Ectodermal cell (in vitro differentiated cells): ENCODE measurements at regions not wholly inside any gene's neighbourhood (a gene's known extent, or its start where the extent isn't known, plus 50 kb on each side); places are given as distances from the start of the nearest gene placed in this dataset.

ENCODE experiments used
- H3K27ac ChIP-seq: 2 replicates; pipeline ENCODE4 v1.7.0; 2013; ENCODE audit warnings: mild to moderate bottlenecking, low read depth, low read length; ENCODE audit not compliant: insufficient read depth, poor library complexity, severe bottlenecking
- H3K27me3 ChIP-seq: 2 replicates; pipeline ENCODE4 v1.7.0; 2013; ENCODE audit warnings: mild to moderate bottlenecking, low read length; ENCODE audit not compliant: insufficient read depth, control insufficient read depth, poor library complexity, severe bottlenecking
- H3K36me3 ChIP-seq: one replicate; pipeline ENCODE4 v1.7.0; 2013; ENCODE audit warnings: low read length; ENCODE audit not compliant: control insufficient read depth, insufficient read depth
- H3K4me1 ChIP-seq: one replicate; pipeline ENCODE4 v1.7.0; 2013; ENCODE audit warnings: low read length; ENCODE audit not compliant: control insufficient read depth, insufficient read depth
- H3K4me3 ChIP-seq: 2 replicates; pipeline ENCODE4 v1.7.0; 2013; ENCODE audit warnings: low read depth, low read length, control low read depth; ENCODE audit not compliant: insufficient read depth
- H3K9me3 ChIP-seq: 2 replicates; pipeline ENCODE4 v1.7.0; 2013; ENCODE audit warnings: mild to moderate bottlenecking, low read length, moderate library complexity; ENCODE audit not compliant: control insufficient read depth
- WGBS, 2 experiments: methylation state at CpG; one replicate each; pipeline ENCODE4 v1.1.7; 2013; ENCODE audit warnings: missing lambda C conversion rate in 2 of 2; 5-methylcytosine and 5-hydroxymethylcytosine counted together

DNA sequence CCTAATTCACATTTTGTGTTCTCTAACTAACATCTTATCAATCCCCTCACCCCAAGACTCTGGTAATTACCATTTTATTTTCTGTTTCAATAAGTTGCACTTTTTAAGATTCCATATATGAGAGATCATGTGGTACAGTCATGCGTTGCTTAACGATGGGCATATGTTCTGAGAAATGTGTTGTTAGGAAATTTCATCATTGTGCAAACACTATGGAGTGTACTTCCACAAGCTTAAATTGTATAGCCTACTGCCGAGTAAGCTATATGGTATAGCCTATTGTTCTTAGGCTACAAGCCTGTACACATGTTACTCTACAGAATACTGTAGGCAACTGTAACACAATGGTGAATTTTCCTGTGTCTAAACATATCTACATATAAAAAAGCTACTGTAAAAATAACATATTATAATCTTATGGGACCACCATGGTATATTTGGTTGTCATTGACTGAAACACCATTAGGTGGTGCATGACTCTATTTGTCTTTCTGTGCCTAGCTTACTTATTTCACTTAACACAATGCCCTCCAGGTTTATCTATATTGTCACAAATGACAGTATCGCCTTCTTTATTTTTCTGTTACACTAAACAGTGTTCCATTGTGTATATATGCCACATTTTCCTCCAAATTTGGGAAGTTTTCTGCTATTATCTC, 473.4 kb upstream of the LMO3 start:
- WGBS, 2 experiments: 92 to 96% methylated on average over 4 of the region's 4 CpGs
- no peaks in the 10 kb centered on the region for H3K36me3 ChIP-seq
- no peaks in the 10 kb centered on the region for H3K4me1 ChIP-seq
- H3K9me3 ChIP-seq: no peaks in the 10 kb centered on the region
- no peak overlapping the region for H3K27ac ChIP-seq
- no peaks in the 10 kb centered on the region for H3K27me3 ChIP-seq
- H3K4me3 ChIP-seq: no peak overlapping the region

DNA sequence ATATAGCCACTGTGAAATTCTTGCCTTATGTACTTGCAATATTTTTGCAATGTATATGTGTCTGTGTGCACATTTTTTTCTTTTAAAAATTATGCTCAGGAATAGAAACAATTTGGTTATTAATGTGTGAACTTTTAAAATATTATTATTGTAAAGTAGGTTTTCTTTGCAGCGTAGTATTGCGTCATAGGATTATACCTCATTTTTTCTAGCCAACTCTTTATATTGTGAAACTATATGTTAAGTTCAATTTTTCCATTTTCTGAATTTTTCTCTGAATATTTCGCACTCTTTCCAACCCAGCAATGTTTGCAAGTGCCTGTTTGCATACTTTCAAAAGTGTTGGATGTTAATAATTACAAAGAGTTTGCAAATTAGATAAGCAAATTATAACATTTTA, 471.6 kb upstream of the LMO3 start:
- Histone ChIP-seq H3K36me3 (no peaks in the 10 kb centered on the region), H3K9me3 (no peaks in the 10 kb centered on the region), H3K4me1 (no peaks in the 10 kb centered on the region), H3K27ac (no peak overlapping the region), H3K27me3 (no peaks in the 10 kb centered on the region), H3K4me3 (no peak overlapping the region)
- 100% methylated on average over 1 of the region's 3 CpGs; no CpG with 5 or more reads in 1 of the 2 experiments for WGBS, 2 experiments

DNA sequence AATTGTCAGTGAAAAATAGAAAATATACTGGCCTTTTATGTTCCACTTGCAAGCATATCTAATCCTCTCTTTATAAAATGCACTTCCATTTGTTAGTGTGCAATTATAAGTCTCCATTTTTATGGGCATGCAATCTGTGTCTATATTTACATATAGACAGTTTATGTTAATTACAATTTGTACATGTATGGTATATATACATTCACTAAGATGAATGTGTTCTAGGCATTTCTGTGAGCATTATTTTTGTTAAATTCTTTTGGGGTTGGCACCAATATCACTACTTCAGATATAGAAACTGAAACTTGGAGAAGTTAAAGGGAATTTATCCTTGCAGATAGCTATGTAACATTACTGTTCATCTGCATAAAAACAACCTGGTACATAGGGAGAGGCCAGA, 470.8 kb upstream of the LMO3 start:
- Histone ChIP-seq H3K36me3 (no peaks in the 10 kb centered on the region), H3K27me3 (no peaks in the 10 kb centered on the region), H3K4me1 (no peaks in the 10 kb centered on the region), H3K27ac (no peak overlapping the region), H3K4me3 (no peak overlapping the region), H3K9me3 (no peaks in the 10 kb centered on the region)

DNA sequence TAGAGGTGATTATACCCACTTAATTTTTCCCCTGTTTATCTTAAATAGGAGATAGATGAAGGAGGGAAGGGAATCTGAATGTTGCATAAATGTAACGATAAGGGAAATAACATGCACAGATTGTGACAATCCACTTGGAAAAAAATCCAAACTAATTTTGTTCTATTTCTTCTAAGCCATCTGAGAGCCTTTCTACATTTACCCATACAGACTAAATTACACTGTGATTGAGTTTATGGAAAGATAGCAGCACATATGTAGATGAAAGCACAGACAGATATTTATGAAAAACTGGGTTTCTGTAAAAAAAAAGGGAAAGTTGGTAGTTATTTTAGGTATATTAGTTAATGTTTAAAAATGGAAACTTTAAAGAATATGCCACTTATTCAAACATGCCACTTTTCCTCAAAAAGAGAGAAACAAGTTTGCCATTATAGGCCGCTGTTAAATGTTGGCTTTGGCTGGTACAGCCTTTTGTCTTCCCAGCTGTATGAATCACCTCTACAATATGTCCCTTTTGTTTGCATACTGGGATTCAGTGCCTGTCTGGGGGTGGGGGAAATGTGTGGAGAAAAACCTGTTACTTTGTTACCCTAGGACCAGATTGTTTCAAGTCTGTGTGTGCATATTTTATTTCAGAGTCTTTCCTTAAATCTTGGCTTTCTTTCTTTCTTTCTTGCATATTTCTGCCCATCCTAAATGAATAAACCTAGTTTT, 470.2 kb upstream of the LMO3 start:
- H3K27ac ChIP-seq: no peak overlapping the region
- H3K4me1 ChIP-seq: no peaks in the 10 kb centered on the region
- H3K4me3 ChIP-seq: no peak overlapping the region
- H3K9me3 ChIP-seq: no peaks in the 10 kb centered on the region
- 88 to 96% methylated on average over 1 to 2 of the region's 2 CpGs for WGBS, 2 experiments
- no peaks in the 10 kb centered on the region for H3K36me3 ChIP-seq
- no peaks in the 10 kb centered on the region for H3K27me3 ChIP-seq

DNA sequence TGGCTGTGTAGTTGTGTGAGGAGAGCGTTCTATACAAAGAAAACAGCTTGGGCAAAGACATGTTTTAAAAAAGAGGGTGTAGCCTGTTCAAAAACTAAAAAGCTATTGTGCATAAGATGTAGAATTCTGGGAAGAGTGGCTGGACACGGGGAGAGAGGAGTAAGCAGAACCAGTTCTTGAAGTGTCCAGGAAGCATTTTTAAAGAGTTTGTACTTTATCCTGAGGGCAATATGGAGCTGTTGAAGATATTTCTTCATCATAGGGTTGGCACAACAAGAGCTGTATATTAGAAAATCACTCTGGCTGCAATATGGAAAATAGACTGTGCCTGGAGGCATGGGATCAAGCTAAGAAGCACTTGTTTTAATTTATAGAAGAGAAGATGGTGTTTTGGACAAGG, 458.9 kb upstream of the LMO3 start:
- no peak overlapping the region for H3K27ac ChIP-seq

DNA sequence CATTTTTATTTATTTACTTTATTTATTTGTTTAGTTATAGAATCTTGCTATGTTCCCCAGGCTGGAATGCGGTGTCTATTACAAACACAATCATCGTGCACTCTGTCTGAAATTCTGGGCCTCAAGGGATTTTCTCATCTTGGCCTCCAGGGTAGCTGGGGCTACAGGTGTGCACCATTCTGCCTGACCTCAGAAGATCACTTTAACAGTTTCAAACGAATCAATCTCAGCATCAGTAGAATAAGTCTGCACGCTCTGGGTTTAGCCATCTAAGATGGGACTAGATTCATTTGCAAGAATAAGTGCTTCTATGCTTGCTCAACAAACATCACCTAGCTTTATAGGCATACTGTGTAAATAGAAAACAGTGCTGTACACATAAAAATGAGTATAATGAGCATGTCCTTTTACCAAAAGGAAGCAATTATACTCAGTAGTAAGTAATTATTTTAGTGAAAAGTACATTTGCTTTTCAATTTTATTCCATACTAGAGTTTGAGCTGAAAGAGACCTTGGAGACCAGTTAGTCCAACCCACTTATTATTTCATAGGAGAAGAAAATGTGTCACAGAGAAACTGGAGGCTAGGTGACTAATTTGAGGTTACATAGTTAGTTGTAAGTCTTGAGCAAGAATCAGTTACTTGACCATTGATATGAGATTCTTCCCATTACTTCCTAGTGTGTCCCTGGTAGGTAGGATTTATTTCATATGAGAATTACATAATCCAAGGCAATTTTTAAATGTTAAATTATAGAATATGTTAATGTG, 456.5 kb upstream of the LMO3 start:
- Histone ChIP-seq H3K4me3 (no peak overlapping the region), H3K4me1 (no peaks in the 10 kb centered on the region), H3K9me3 (no peaks in the 10 kb centered on the region), H3K36me3 (no peaks in the 10 kb centered on the region), H3K27me3 (no peaks in the 10 kb centered on the region), H3K27ac (no peak overlapping the region)
- WGBS, 2 experiments: 93 to 95% methylated on average over 4 of the region's 4 CpGs

More for the DNA sequence above, 458.9 kb upstream of the LMO3 start:
- 97% methylated on average over 2 of the region's 2 CpGs for WGBS, 2 experiments
- Histone ChIP-seq H3K9me3 (no peaks in the 10 kb centered on the region), H3K27me3 (no peaks in the 10 kb centered on the region), H3K4me3 (no peak overlapping the region), H3K36me3 (no peaks in the 10 kb centered on the region), H3K4me1 (no peaks in the 10 kb centered on the region)

DNA sequence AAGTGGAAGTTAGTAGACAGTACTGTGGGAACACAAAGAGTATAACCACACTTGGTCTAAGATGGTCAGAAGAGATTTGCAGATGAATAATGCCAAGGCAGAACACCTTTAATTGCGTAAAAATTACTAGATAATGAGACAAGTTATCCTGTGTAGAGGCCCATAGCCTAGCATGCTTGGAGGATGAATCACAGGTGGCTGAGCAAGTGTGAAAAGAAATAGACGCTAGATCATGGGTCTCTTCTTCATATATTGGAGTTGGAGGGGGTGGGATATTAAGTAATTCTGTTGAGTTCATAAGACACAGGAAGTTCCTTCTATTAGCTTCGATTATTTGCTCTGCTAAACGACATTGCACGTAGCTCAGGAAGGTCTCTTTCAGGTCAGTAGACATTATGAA, 454.3 kb upstream of the LMO3 start:
- H3K27ac ChIP-seq: no peak overlapping the region
- H3K36me3 ChIP-seq: no peaks in the 10 kb centered on the region
- H3K4me3 ChIP-seq: no peak overlapping the region
- no peaks in the 10 kb centered on the region for H3K27me3 ChIP-seq
- H3K9me3 ChIP-seq: no peaks in the 10 kb centered on the region
- 89 to 96% methylated on average over 5 of the region's 5 CpGs for WGBS, 2 experiments
- H3K4me1 ChIP-seq: no peaks in the 10 kb centered on the region

DNA sequence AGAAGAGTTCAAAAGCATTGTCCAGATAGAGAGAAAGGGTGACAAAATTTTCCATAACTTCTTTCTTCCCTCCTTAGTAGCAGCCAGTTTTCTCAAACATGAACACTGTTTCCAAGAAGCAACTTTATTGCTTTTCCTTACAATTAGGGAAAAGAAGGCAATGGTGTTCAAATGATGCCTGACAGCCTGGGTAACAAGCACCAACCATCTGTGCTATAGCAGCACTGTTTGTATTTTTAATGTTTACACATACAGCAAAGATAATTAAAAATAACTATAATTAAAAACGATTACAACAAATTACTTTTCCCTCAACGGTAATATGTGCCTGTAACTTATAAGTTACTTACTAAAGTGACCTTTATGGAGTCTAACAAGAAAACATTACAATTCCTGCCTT, 450.6 kb upstream of the LMO3 start:
- Histone ChIP-seq H3K36me3 (no peaks in the 10 kb centered on the region), H3K27ac (no peak overlapping the region), H3K4me3 (no peak overlapping the region), H3K9me3 (no peaks in the 10 kb centered on the region), H3K27me3 (no peaks in the 10 kb centered on the region), H3K4me1 (no peaks in the 10 kb centered on the region)
- 71% methylated on average over 1 of the region's 2 CpGs; no CpG with 5 or more reads in 1 of the 2 experiments for WGBS, 2 experiments

- Histone ChIP-seq H3K9me3 (no peaks in the 10 kb centered on the region), H3K27ac (no peak overlapping the region), H3K4me3 (no peak overlapping the region), H3K27me3 (no peaks in the 10 kb centered on the region), H3K36me3 (no peaks in the 10 kb centered on the region), H3K4me1 (no peaks in the 10 kb centered on the region)
Measured at GRCh38 chr12:17038923-17039322, 433.0 kb upstream of the LMO3 start.

DNA sequence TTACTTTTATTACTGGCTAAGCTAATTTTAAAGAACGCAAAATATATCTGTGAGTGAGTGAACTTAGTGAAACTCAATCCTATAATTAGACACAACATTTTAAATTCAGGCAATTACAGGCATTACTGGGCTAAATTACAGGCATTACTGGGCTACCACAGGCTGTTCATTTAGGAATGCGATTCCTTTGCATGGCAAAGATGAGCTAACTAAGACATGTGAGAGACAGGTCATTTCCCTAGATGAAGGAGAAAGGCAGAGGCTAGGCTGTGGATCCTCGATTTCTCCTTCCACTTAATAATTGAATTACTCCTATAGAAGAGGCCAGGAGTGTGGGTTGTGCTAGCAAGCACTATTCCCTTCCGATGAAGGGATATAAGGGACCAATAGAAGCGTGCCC, 429.4 kb upstream of the LMO3 start:
- Histone ChIP-seq H3K9me3 (no peaks in the 10 kb centered on the region), H3K4me1 (no peaks in the 10 kb centered on the region), H3K4me3 (no peak overlapping the region), H3K36me3 (no peaks in the 10 kb centered on the region), H3K27me3 (no peaks in the 10 kb centered on the region), H3K27ac (no peak overlapping the region)
- 93 to 99% methylated on average over 3 to 4 of the region's 5 CpGs for WGBS, 2 experiments
